OCI-LY7 (cell line): ENCODE measurements at regions not wholly inside any gene's neighbourhood (a gene's known extent, or its start where the extent isn't known, plus 50 kb on each side); places are given as distances from the start of the nearest gene placed in this dataset.

ENCODE experiments used
- CTCF ChIP-seq: fragments of 200-600 bp; sonication (generic); conservative IDR thresholded peaks from 2 replicates; pipeline ENCODE4 v1.5.1; 2014; ENCODE audit warnings: mild to moderate bottlenecking, antibody characterized with exemption, low read length, moderate library complexity, mixed read lengths
- EZH2phosphoT487 ChIP-seq: fragments of 200-600 bp; sonication (generic); IDR thresholded peaks from 2 replicates; pipeline ENCODE4 v1.6.1; 2018; ENCODE audit warnings: low read depth, borderline replicate concordance, mild to moderate bottlenecking, mixed run types, antibody characterized with exemption, low read length, moderate library complexity, mixed read lengths

DNA sequence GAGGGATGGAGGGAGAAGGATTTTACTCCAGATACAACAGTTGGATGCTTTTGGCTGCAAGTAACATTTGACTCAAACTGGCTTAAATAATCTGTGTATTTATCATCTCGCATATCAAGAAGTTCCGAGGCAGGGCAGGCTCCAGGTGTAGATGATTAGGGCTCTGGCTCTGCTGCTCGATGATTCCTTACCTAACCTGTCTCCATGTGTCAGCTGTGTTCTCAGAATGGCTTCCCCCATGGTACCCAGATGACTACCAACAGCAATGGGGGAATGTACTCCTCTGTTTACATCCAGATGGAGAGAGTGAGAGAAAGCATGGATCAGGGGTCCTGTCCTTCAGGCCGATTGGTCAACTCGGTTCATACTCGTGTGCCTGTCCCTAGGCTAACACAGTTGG is 90.4 kb upstream of the AKT3 start:
- TF ChIP-seq CTCF: no peak
- no peak for TF ChIP-seq EZH2phosphoT487
